ENCODE measurements at regions not wholly inside any gene's neighbourhood (a gene's known extent, or its start where the extent isn't known, plus 50 kb on each side); places are given as distances from the start of the nearest gene placed in this dataset.

DNA sequence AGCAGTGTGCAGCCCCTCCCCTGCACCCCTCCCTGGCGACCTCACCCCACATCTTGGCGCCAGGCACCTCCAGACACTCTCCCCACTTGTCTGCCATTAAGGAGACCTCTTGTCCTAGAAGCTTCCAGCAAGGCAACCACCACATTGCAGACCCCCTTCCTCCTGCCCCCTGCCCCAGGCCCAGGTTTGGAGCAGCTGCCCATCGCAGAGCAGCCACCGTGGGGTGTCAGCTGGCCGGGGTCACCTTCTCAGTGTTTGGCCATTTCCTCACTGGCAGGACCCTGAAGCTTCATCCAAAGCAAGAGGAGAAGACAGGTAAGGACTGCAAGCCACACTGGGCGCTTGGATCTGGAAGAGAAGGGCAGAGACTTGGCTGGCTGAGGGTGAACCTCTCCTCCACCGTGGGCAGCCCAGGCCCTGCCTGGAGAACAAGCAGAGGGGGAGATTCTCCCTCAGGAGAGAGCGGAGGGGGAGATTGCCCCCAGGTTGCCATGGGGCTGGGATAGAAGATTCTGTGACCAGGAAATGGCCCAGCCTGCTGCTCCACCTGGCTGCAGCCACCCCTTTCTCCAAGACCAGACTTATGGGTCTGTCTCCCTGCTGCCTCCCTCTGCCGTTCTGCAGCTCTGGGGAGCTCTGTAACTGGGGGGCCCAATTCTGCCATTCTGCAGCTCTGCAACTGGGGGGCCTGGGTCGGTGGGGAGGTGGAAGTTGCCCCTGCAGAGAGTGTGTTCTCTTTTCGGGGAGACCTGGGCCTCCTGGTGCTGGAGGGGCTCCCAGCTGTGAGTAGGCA is 72.9 kb upstream of the C14orf180 start:
- TF ChIP-seq CTCF (IDR thresholded peaks at IDR 0.05; ENCODE audit: low read depth, low read length, missing control alignments): no peak

DNA sequence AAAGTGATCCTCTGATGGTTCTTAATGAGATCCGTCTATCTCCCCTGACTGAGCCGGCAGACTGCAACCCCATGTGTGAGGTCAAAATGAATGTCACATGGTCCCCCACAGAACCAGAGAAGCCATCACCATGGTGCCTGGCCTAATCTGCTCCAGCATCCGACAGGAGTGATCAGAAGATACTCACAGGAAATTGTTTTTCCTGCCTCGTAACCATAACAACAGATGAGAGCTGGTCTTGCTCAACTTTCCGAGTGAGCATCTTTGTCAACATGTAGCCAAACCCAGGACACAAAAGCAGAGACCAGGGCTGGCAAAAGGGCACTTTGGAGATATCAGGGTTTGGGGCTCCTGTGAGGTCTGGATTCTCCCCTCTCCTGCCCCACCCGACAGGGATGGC is 72.1 kb upstream of the C14orf180 start:
- DNase-seq (ENCODE audit: extremely low read depth, low read depth): no peak
- no peak overlapping the region for H3K4me3 ChIP-seq (replicated peaks; ENCODE audit: low read depth, low read length)
- TF ChIP-seq CTCF (IDR thresholded peaks at IDR 0.05; ENCODE audit: low read depth, low read length, missing control alignments): no peak

More for the DNA sequence above, 72.9 kb upstream of the C14orf180 start:
- H3K4me3 ChIP-seq (replicated peaks; ENCODE audit: low read depth, low read length): no peak overlapping the region
- no peak for DNase-seq (ENCODE audit: extremely low read depth, low read depth)

DNA sequence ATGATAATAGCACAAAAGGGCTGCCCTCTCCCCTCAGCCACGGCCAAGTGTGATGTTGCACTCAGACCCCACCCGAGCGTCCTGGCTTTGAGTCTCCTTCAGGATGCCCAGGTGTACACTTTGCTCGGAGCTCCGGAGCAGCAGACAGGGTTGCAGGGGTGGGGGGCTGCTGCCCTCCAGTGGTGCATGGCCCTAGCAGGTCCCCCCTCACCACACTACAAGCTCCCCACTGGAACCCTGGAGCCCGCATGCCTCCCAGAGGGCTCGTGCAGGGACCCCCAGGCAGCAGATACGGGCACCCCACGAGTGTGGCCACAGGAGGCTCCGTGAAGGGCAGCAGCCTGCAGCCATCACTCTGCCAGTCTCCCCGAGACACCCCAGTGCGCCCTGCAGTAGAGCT is 69.9 kb upstream of the C14orf180 start:
- TF ChIP-seq CTCF (IDR thresholded peaks at IDR 0.05; ENCODE audit: low read depth, low read length, missing control alignments): no peak
- no peak for DNase-seq (ENCODE audit: extremely low read depth, low read depth)
- no peak overlapping the region for H3K4me3 ChIP-seq (replicated peaks; ENCODE audit: low read depth, low read length)

- TF ChIP-seq CTCF (IDR thresholded peaks at IDR 0.05; ENCODE audit: low read depth, low read length, missing control alignments): no peak
- no peak overlapping the region for H3K4me3 ChIP-seq (replicated peaks; ENCODE audit: low read depth, low read length)
- no peak for DNase-seq (ENCODE audit: extremely low read depth, low read depth)
Observed at GRCh38 chr14:104510216-104510615, 69.3 kb upstream of the C14orf180 start.

DNA sequence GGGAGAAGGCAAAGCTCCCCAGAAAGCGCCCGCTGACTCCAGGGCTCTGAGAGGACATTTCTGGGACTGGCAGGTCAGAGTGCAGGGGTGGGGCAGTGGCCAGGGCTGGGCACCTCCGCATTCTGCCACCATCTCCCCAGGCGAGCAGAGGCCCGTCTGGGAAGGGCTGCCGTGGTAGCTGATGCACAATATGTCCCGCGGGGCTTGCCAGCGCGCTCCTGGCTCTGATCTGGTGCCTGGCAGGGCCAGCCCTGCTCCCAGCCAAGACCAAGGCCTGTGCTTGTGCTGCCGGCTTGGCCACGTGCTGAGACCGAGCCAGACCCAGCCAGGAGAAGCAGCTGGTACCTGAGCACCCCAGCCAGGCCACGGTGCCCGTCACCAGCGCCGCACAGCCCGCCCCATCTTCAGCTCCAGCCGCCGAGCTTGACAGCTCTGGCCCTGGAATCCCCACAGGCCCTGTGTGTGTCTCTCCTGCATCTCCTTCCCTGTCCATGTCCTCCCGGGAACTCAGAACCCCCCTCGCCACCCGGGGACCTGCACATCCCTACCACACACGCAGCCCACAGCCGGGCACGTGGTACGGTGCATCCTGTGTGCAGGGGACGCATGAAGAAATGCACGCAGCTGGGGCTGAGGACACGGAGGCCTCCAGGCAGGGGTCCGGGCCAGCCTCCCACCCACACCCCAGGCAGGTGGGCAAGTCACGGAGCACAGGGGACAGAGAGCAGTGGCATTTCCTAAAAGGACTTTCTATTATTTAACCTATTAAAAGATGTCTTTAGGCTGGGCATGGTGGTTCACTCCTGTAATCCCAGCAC is 68.6 kb upstream of the C14orf180 start:
- H3K4me3 ChIP-seq (replicated peaks; ENCODE audit: low read depth, low read length): no peak overlapping the region
- no peak for TF ChIP-seq CTCF (IDR thresholded peaks at IDR 0.05; ENCODE audit: low read depth, low read length, missing control alignments)
- no peak for DNase-seq (ENCODE audit: extremely low read depth, low read depth)

GRCh38 chr14:104512061-104512460 is 67.5 kb upstream of the C14orf180 start:
- no peak for DNase-seq (ENCODE audit: extremely low read depth, low read depth)
- H3K4me3 ChIP-seq (replicated peaks; ENCODE audit: low read depth, low read length): no peak overlapping the region
- TF ChIP-seq CTCF (IDR thresholded peaks at IDR 0.05; ENCODE audit: low read depth, low read length, missing control alignments): no peak
